ENCODE measurements at regions not wholly inside any gene's neighbourhood (a gene's known extent, or its start where the extent isn't known, plus 50 kb on each side); places are given as distances from the start of the nearest gene placed in this dataset.

GRCh38 chr4:42331914-42332368 lies 65.3 kb upstream of the SHISA3 start:
- DNase-seq: peak; percentile 41

GRCh38 chr4:42339935-42340406 lies 57.3 kb upstream of the SHISA3 start:
- DNase-seq: no peak

GRCh38 chr4:42341518-42342026 lies 55.7 kb upstream of the SHISA3 start:
- DNase-seq: no peak

- DNase-seq: no peak
These were observed 54.8 kb upstream of the SHISA3 start for GRCh38 chr4:42342459-42342858.

- DNase-seq: no peak
These were observed 53.0 kb upstream of the SHISA3 start for GRCh38 chr4:42344309-42344708.

- DNase-seq: peak; percentile 58
These were observed 52.5 kb upstream of the SHISA3 start for GRCh38 chr4:42344749-42345148.

- DNase-seq: no peak
These were observed 51.2 kb upstream of the SHISA3 start for GRCh38 chr4:42345962-42346544.

GRCh38 chr4:42347076-42347475 lies 50.2 kb upstream of the SHISA3 start:
- DNase-seq: no peak

Data from kidney glomerular epithelial cell (primary cell).